Adipose tissue (tissue), 3 donors: ENCODE measurements at regions not wholly inside any gene's neighbourhood (a gene's known extent, or its start where the extent isn't known, plus 50 kb on each side); places are given as distances from the start of the nearest gene placed in this dataset.

Source experiments
- H3K27ac ChIP-seq: one replicate; pipeline ENCODE4 v1.5.1; 2013; ENCODE audit warnings: low read depth, low read length
- WGBS, 3 donors: extraction: QIAGEN DNeasy Blood & Tissue Kit; methylation state at CpG; one replicate each; pipeline ENCODE4 v1.1.7; 2013; 5-methylcytosine and 5-hydroxymethylcytosine counted together
- donor health status: healthy with polysubstance abuse.
- donor health status: Bipolar disorder and iron deficiency.
- donor health status: healthy.

DNA sequence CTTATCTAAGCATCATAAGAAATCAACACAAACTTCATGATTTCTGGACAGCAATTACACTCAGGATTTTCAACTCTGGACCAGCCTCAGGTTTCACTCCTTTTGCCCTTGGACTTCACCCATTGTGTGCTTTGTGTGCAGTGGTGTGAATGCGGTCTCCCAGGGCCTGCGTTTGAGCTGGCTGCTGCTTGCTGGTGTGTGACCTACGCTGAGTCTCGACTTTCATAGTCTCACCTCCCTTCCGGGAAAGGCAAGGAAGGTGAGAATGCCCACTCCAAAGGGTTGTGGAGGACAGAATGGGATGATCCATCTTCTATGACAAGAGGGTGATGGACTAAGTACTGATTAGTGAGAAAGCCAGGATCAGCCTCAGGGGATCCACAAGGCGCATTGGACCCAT is 228.8 kb downstream of the C12orf75 start:
- WGBS, 3 donors: 85 to 95% (median 95%) methylated on average over 6 of the region's 6 CpGs
- H3K27ac ChIP-seq: no peak overlapping the region

- WGBS, 3 donors: 62 to 74% (median 74%) methylated on average over 7 of the region's 7 CpGs
- no peak overlapping the region for H3K27ac ChIP-seq
These were observed 231.2 kb downstream of the C12orf75 start for GRCh38 chr12:105561546-105562198.

- no peak overlapping the region for H3K27ac ChIP-seq
- 58 to 64% (median 62%) methylated on average over 24 of the region's 24 CpGs for WGBS, 3 donors
These were observed 231.9 kb downstream of the C12orf75 start for GRCh38 chr12:105562199-105562971.

DNA sequence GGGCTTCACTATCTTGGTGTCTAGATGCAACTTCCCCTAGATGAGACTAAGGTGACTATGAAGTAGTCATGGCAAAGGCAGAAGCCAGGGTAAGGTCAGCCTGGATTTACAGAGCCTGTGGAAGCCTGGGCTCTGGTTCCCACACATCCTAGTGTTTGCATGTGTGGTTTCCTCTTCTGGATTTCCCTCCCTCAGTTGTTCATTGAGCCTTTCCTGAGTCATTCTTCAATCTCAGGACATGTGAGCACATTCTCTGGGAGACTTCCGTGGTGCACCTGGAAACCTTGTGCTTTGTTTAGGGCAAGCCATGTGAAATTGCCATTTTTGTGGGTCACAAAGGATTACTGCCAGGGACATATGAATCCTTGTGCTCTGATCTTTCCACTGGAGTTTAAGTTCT is 236.6 kb downstream of the C12orf75 start:
- WGBS, 3 donors: 83 to 88% (median 87%) methylated on average over 1 of the region's 1 CpG
- H3K27ac ChIP-seq: no peak overlapping the region

GRCh38 chr12:105569886-105570285 is 239.4 kb downstream of the C12orf75 start:
- WGBS, 3 donors: 71 to 91% (median 81%) methylated on average over 3 of the region's 3 CpGs
- H3K27ac ChIP-seq: no peak overlapping the region

DNA sequence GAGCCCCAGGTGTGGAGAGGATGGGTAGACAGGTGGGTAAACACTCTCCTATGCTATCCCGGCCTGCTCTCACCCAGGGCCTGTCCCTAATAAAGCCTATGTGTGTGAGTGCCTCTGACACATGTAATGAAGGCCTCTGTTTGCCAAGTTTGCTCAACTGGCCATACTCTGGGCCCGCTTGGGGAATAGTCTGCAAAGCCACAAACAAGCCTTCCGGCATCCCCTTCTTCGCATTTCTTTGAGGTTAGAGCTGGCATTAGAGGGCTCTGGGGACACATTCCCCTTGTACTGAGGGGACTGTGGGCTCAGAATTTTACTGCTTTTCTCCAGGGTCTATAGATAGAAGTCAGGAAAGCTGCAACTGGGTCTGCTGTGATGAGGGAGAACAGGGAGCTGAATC is 240.5 kb downstream of the C12orf75 start:
- 78 to 97% (median 83%) methylated on average over 4 of the region's 4 CpGs for WGBS, 3 donors
- no peak overlapping the region for H3K27ac ChIP-seq

- 62 to 81% (median 78%) methylated on average over 3 of the region's 3 CpGs for WGBS, 3 donors
- no peak overlapping the region for H3K27ac ChIP-seq
These were observed 243.1 kb downstream of the C12orf75 start for GRCh38 chr12:105573574-105573973.

- 81 to 91% (median 90%) methylated on average over 5 of the region's 5 CpGs for WGBS, 3 donors
- no peak overlapping the region for H3K27ac ChIP-seq
These were observed 243.7 kb downstream of the C12orf75 start for GRCh38 chr12:105574056-105574715.

- WGBS, 3 donors: 77 to 86% (median 85%) methylated on average over 2 of the region's 2 CpGs
- no peak overlapping the region for H3K27ac ChIP-seq
These were observed 244.7 kb downstream of the C12orf75 start for GRCh38 chr12:105575235-105575634.

DNA sequence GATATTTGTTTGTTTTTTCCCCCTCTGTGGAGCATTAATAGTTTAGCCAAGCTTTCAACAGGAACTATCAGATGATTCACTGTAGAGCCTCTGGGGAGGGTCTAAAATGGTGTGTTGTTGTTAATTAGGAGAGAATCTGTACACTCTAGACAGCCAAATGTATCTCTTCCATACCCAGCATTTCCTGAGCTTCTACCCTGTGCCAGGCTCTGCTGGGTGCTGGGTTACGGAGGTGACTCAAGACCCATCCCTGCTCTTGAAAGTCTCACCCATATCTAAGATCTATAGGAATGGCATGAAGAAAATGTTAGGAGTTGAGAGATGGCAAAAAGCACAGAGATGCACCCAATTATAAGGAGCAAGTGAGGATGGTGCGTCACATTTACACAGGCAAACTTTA is 245.8 kb downstream of the C12orf75 start:
- WGBS, 3 donors: 88 to 96% (median 91%) methylated on average over 2 of the region's 2 CpGs
- no peak overlapping the region for H3K27ac ChIP-seq

GRCh38 chr12:105580821-105581352 is 250.4 kb downstream of the C12orf75 start:
- H3K27ac ChIP-seq: no peak overlapping the region
- 57 to 69% (median 62%) methylated on average over 5 of the region's 5 CpGs for WGBS, 3 donors

DNA sequence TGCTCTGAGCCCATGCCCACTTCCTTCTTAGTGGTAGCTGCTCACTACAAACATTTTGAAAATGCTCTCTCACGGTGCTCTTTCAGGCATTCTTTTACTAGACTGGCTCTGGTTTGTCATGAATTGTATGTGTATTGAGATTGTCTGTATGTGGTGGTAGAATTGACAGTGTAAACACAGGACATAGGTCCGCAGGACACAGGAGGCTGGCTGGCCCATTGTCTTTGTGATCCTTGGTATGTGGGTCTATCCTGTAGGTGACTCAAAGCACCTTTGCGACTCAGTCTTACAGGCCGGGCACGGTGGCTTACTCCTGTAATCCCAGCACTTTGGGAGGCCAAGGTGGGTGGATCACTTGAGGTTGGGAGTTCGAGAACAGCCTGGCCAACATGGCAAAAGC is 250.9 kb downstream of the C12orf75 start:
- no peak overlapping the region for H3K27ac ChIP-seq
- WGBS, 3 donors: 65 to 84% (median 83%) methylated on average over 6 of the region's 6 CpGs

- no peak overlapping the region for H3K27ac ChIP-seq
- WGBS, 3 donors: 80 to 93% (median 90%) methylated on average over 3 of the region's 3 CpGs
These were observed 254.6 kb downstream of the C12orf75 start for GRCh38 chr12:105585107-105585506.

GRCh38 chr12:105587237-105587636 is 256.7 kb downstream of the C12orf75 start:
- H3K27ac ChIP-seq: no peak overlapping the region
- WGBS, 3 donors: 39 to 47% (median 44%) methylated on average over 5 of the region's 5 CpGs

DNA sequence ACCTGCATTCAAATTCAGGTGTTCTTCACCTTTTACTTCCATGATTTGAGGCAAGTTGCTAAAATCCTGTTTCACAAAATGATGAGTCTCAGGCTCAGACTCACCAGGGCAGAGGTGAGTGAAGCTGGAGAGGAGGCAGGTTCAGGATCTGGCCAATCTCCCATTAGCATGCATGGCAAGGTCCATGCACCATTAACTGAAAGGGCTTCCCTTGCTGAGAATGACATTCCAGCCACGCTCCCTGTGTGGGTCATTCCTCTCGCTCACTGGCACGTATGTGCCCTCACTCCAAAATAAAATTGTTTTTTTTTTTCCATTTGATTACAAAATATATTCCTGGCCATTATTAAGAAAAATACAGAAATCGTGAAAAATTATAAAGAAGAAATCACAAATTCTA is 257.6 kb downstream of the C12orf75 start:
- no peak overlapping the region for H3K27ac ChIP-seq
- WGBS, 3 donors: 81 to 91% (median 91%) methylated on average over 4 of the region's 4 CpGs

DNA sequence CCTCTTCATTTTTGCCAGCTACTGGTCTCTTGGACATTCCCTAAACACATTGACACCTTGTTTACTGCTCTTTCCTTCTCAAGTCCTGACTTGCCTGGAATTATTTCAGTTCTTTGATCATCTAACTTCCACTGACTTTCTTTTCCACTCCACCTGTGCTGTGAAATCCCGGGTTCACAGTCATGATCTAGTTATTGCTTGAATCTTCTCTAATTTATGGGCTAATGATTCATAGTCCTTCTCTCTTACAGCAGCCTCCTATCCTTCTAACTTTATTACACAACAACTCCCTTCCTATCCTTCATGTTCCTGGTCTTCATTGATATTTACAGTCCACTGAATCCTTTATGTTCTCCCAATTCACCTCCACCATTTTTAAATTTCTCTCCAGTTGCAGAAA is 260.1 kb downstream of the C12orf75 start:
- 52% methylated on average over 1 of the region's 1 CpG for WGBS, 3 donors

DNA sequence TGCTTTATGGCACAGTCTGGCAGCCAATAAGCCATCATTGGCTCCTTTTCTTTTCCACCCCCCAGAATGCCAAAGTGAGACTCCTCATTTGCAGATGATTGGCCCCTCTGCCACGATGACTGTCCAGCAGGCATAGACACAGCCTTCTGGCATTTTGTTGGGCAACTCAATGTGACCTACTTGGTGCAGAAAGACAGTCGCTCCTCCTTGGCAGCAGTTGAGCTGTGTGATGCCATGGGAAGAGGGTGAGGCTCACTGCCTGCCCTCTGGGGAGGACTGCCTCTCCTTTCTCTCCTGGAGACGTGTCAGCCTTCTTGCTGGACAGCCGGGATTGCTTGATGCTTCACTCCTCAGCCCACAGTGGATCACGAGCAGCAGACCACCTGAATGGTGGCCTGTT is 264.9 kb downstream of the C12orf75 start:
- WGBS, 3 donors: 69 to 85% (median 84%) methylated on average over 5 of the region's 5 CpGs
- no peak overlapping the region for H3K27ac ChIP-seq

More for the DNA sequence above, 260.1 kb downstream of the C12orf75 start:
- H3K27ac ChIP-seq: no peak overlapping the region

GRCh38 chr12:105596731-105597130 is 266.2 kb downstream of the C12orf75 start:
- whole genome bisulfite sequencing, 3 donors: 62 to 87% (median 80%) methylated on average over 2 of the region's 2 CpGs
- H3K27ac ChIP-seq: no peak overlapping the region

DNA sequence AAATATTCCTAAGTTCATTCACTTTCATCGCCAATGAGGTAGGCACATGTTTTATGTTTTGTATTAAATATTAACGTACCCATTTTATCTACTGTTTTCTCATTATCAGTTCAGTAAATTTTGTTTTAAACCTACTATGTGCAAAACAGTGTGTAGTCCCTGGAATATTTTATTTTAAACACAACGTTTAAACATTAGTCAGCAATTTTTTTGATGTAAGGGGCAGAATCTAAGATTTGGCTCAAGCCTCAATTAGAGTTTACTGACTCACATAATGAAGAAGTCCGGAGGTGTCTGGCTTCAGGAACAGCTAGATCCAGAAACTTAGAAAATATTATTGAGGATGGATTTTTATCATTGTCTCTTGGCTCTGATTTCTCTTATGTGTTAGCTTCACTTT is 267.5 kb downstream of the C12orf75 start:
- WGBS, 3 donors: 81 to 92% (median 92%) methylated on average over 4 of the region's 4 CpGs
- no peak overlapping the region for H3K27ac ChIP-seq
